CD4-positive, alpha-beta memory T cell (primary cell): ENCODE measurements at regions not wholly inside any gene's neighbourhood (a gene's known extent, or its start where the extent isn't known, plus 50 kb on each side); places are given as distances from the start of the nearest gene placed in this dataset.
"Not testable (repeated sequence)": the region's sequence is repeated elsewhere in the genome, so short reads cannot be mapped to it uniquely, and the experiment has no call there.

Source experiments
- CTCF ChIA-PET: fragments of 350-600 bp; sonication (Branson Sonifier 250); formaldehyde crosslinking; loops from one replicate; lab custom pipeline; 2021; ENCODE audit warnings: inconsistent platforms; ENCODE audit not compliant: partially characterized antibody; lab: Charles Lee
- POLR2A ChIA-PET: fragments of 350-600 bp; sonication (Branson Sonifier 250); formaldehyde crosslinking; loops from one replicate; lab custom pipeline; 2021; ENCODE audit not compliant: partially characterized antibody; lab: Charles Lee
- DNase-seq, 5 donors: peaks; one replicate each; pipeline versions ENCODE4 v3.0.0 to v3.0.0-alpha.2; 2020 to 2022; ENCODE audit warnings: mixed read lengths in 1 of 5
- H3K27ac ChIP-seq: one replicate; pipeline ENCODE4 v1.7.0; 2013; ENCODE audit warnings: low read depth, low read length
- H3K27me3 ChIP-seq: 2 replicates; pipeline ENCODE4 v1.7.0; 2013; ENCODE audit warnings: mild to moderate bottlenecking, low read length, moderate library complexity; ENCODE audit not compliant: insufficient read depth
- H3K36me3 ChIP-seq: 2 replicates; pipeline ENCODE4 v1.7.0; 2013; ENCODE audit warnings: mild to moderate bottlenecking, low read length, moderate library complexity; ENCODE audit not compliant: insufficient read depth
- H3K4me1 ChIP-seq: 2 replicates; pipeline ENCODE4 v1.7.0; 2013; ENCODE audit warnings: mild to moderate bottlenecking, low read length, moderate library complexity; ENCODE audit not compliant: insufficient read depth
- H3K4me3 ChIP-seq, 2 donors: one replicate each; pipeline ENCODE4 v1.7.0; 2013; ENCODE audit warnings: low read length in 2 of 2, mild to moderate bottlenecking in 1 of 2
- H3K9me3 ChIP-seq, 2 donors: one replicate each; pipeline ENCODE4 v1.7.0; 2013; ENCODE audit warnings: low read length in 2 of 2, control low read depth in 1 of 2; ENCODE audit not compliant: control insufficient read depth in 1 of 2
- H3K27ac Mint-ChIP-seq, 7 donors: one replicate each; pipeline ENCODE4 v1.8.0; 2020 to 2021; ENCODE audit warnings: mixed read lengths in 7 of 7, mild to moderate bottlenecking in 6 of 7, inconsistent platforms in 3 of 7, moderate library complexity in 3 of 7
- H3K27me3 Mint-ChIP-seq, 2 donors: one replicate each; pipeline ENCODE4 v1.8.0; 2020 to 2021; ENCODE audit warnings: mixed read lengths in 2 of 2
- H3K36me3 Mint-ChIP-seq, 2 donors: one replicate each; pipeline ENCODE4 v1.8.0; 2020 to 2021; ENCODE audit warnings: mixed read lengths in 2 of 2, inconsistent platforms in 1 of 2, mild to moderate bottlenecking in 1 of 2
- H3K4me1 Mint-ChIP-seq, 4 donors: one replicate each; pipeline ENCODE4 v1.8.0; 2020 to 2021; ENCODE audit warnings: mixed read lengths in 4 of 4, mild to moderate bottlenecking in 1 of 4
- H3K4me3 Mint-ChIP-seq, 8 donors: one replicate each; pipeline ENCODE4 v1.8.0; 2020 to 2021; ENCODE audit warnings: mixed read lengths in 8 of 8, mild to moderate bottlenecking in 7 of 8, moderate library complexity in 6 of 8, inconsistent platforms in 3 of 8
- H3K9me3 Mint-ChIP-seq, 8 donors: one replicate each; pipeline ENCODE4 v1.8.0; 2020 to 2021; ENCODE audit warnings: mixed read lengths in 8 of 8, mild to moderate bottlenecking in 5 of 8, inconsistent platforms in 3 of 8, moderate library complexity in 1 of 8
- intact Hi-C: fragments of 100-400 bp; cut with micrococcal nuclease; formaldehyde crosslinking; loops from one replicate; pipeline ENCODE4 v1.15.1; 2023

GRCh38 chr10:45544191-45544590 is 128.4 kb downstream of the ZFAND4 start:
- H3K27ac ChIP-seq: no peak overlapping the region
- Mint-ChIP-seq H3K4me1 (peaks cover 5 to 18% (median 15%) of the 10 kb centered on the region in 4 donors), H3K9me3 (peaks cover 0 to 4% (median 0%) of the 10 kb centered on the region in 8 donors), H3K27me3 (no peaks in the 10 kb centered on the region), H3K27ac (no peak overlapping the region), H3K4me3 (no peak overlapping the region), H3K36me3 (peaks cover 28 to 31% of the 10 kb centered on the region in 2 donors)
- H3K36me3 ChIP-seq: no peaks in the 10 kb centered on the region
- intact Hi-C loops: no loop called here
- H3K4me3 ChIP-seq: no peak overlapping the region
- no peak for DNase-seq
- no peaks in the 10 kb centered on the region for H3K27me3 ChIP-seq
- no peaks in the 10 kb centered on the region for H3K4me1 ChIP-seq
- no peaks in the 10 kb centered on the region for H3K9me3 ChIP-seq
- ChIA-PET CTCF (interaction anchor here (0.8 kb wide), 1 partner anchor 14 kb away, joined by 4 read pairs; no protein-coding TSS in a partner anchor), POLR2A (no interaction called here)

DNA sequence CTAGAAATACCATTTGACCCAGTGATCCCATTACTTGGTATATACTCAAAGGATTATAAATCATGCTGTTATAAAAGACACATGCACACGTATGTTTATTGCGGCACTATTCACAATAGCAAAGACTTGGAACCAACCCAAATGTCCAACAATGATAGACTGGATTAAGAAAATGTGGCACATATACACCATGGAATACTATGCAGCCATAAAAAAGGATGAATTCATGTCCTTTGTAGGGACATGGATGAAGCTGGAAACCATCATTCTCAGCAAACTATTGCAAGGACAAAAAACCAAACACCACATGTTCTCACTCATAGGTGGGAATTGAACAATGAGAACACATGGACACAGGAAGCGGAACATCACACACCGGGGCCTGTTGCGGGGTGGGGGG is 131.5 kb downstream of the ZFAND4 start:
- H3K4me1 ChIP-seq, H3K27me3 Mint-ChIP-seq, H3K9me3 ChIP-seq, H3K27me3 ChIP-seq, H3K4me3 Mint-ChIP-seq, intact Hi-C loops, H3K4me3 ChIP-seq, POLR2A ChIA-PET, H3K36me3 ChIP-seq, DNase-seq, H3K27ac Mint-ChIP-seq, CTCF ChIA-PET, H3K27ac ChIP-seq: not testable (repeated sequence)
- Mint-ChIP-seq H3K4me1 (peaks cover 7 to 22% (median 19%) of the 10 kb centered on the region in 4 donors), H3K9me3 (peaks cover 0 to 13% (median 0%) of the 10 kb centered on the region in 8 donors), H3K36me3 (peaks cover 19 to 21% of the 10 kb centered on the region in 2 donors)

GRCh38 chr10:45540589-45540988 is 132.0 kb downstream of the ZFAND4 start:
- Mint-ChIP-seq H3K9me3 (peaks cover 0 to 13% (median 0%) of the 10 kb centered on the region in 8 donors), H3K36me3 (peaks cover 17 to 21% of the 10 kb centered on the region in 2 donors), H3K4me1 (peaks cover 7 to 22% (median 19%) of the 10 kb centered on the region in 4 donors)
- H3K9me3 ChIP-seq, DNase-seq, H3K27me3 Mint-ChIP-seq, POLR2A ChIA-PET, H3K36me3 ChIP-seq, H3K27me3 ChIP-seq, H3K4me3 ChIP-seq, H3K4me1 ChIP-seq, CTCF ChIA-PET, H3K27ac Mint-ChIP-seq, intact Hi-C loops, H3K4me3 Mint-ChIP-seq, H3K27ac ChIP-seq: not testable (repeated sequence)

- intact Hi-C loops, H3K36me3 ChIP-seq, CTCF ChIA-PET, H3K4me3 ChIP-seq, H3K27ac Mint-ChIP-seq, H3K27ac ChIP-seq, H3K4me3 Mint-ChIP-seq, H3K27me3 Mint-ChIP-seq, H3K4me1 ChIP-seq, H3K27me3 ChIP-seq, H3K9me3 ChIP-seq, DNase-seq, POLR2A ChIA-PET: not testable (repeated sequence)
- Mint-ChIP-seq H3K36me3 (peaks cover 14 to 21% of the 10 kb centered on the region in 2 donors), H3K4me1 (peaks cover 7 to 23% (median 15%) of the 10 kb centered on the region in 4 donors), H3K9me3 (peaks cover 0 to 13% (median 0%) of the 10 kb centered on the region in 8 donors)
Measured at GRCh38 chr10:45539569-45539968, 133.0 kb downstream of the ZFAND4 start.

GRCh38 chr10:45534572-45534971 is 138.0 kb downstream of the ZFAND4 start:
- Histone ChIP-seq H3K27ac (no peak overlapping the region), H3K4me3 (no peak overlapping the region), H3K9me3 (no peaks in the 10 kb centered on the region), H3K27me3 (no peaks in the 10 kb centered on the region), H3K4me1 (no peaks in the 10 kb centered on the region), H3K36me3 (no peaks in the 10 kb centered on the region)
- intact Hi-C loops: no loop called here
- ChIA-PET POLR2A (no interaction called here), CTCF (no interaction called here)
- peaks cover 0 to 13% (median 0%) of the 10 kb centered on the region in 8 donors for H3K9me3 Mint-ChIP-seq
- H3K4me1 Mint-ChIP-seq: peaks cover 17 to 27% (median 24%) of the 10 kb centered on the region in 4 donors
- H3K36me3 Mint-ChIP-seq: peaks cover 38 to 40% of the 10 kb centered on the region in 2 donors
- H3K4me3 Mint-ChIP-seq: no peak overlapping the region
- no peak for DNase-seq
- H3K27me3 Mint-ChIP-seq: no peaks in the 10 kb centered on the region
- H3K27ac Mint-ChIP-seq: no peak overlapping the region

- ChIA-PET POLR2A (no interaction called here), CTCF (interaction anchor here (0.7 kb wide), 1 partner anchor 8 kb away, joined by 3 read pairs; no protein-coding TSS in a partner anchor)
- intact Hi-C loops: no loop called here
- Histone ChIP-seq H3K9me3 (no peaks in the 10 kb centered on the region), H3K36me3 (no peaks in the 10 kb centered on the region), H3K27me3 (no peaks in the 10 kb centered on the region), H3K4me3 (no peak overlapping the region), H3K27ac (no peak overlapping the region), H3K4me1 (no peaks in the 10 kb centered on the region)
- H3K36me3 Mint-ChIP-seq: peaks cover 53 to 54% of the 10 kb centered on the region in 2 donors
- no peak overlapping the region for H3K4me3 Mint-ChIP-seq
- H3K27ac Mint-ChIP-seq: no peak overlapping the region
- H3K4me1 Mint-ChIP-seq: peaks cover 15 to 36% (median 24%) of the 10 kb centered on the region in 4 donors
- DNase-seq: no peak
- no peaks in the 10 kb centered on the region for H3K27me3 Mint-ChIP-seq
- H3K9me3 Mint-ChIP-seq: peaks cover 0 to 3% (median 0%) of the 10 kb centered on the region in 8 donors
Measured at GRCh38 chr10:45532480-45532879, 140.1 kb downstream of the ZFAND4 start.

- Histone ChIP-seq H3K27me3 (no peaks in the 10 kb centered on the region), H3K4me3 (no peak overlapping the region), H3K9me3 (no peaks in the 10 kb centered on the region), H3K36me3 (no peaks in the 10 kb centered on the region), H3K27ac (no peak overlapping the region), H3K4me1 (no peaks in the 10 kb centered on the region)
- ChIA-PET POLR2A (no interaction called here), CTCF (no interaction called here)
- no peak overlapping the region for H3K4me3 Mint-ChIP-seq
- peaks cover 21 to 43% (median 34%) of the 10 kb centered on the region in 4 donors for H3K4me1 Mint-ChIP-seq
- no peaks in the 10 kb centered on the region for H3K27me3 Mint-ChIP-seq
- peaks cover 42 to 47% of the 10 kb centered on the region in 2 donors for H3K36me3 Mint-ChIP-seq
- intact Hi-C loops: no loop called here
- DNase-seq: no peak
- H3K9me3 Mint-ChIP-seq: peaks cover 0 to 3% (median 0%) of the 10 kb centered on the region in 8 donors
- H3K27ac Mint-ChIP-seq: no peak overlapping the region
Measured at GRCh38 chr10:45526309-45526905, 146.2 kb downstream of the ZFAND4 start.
